OCI-LY3 (cell line): ENCODE measurements at regions not wholly inside any gene's neighbourhood (a gene's known extent, or its start where the extent isn't known, plus 50 kb on each side); places are given as distances from the start of the nearest gene placed in this dataset.

Source experiments
- H2AFZ ChIP-seq: fragments of 200-600, 300-600 bp; shearing (Covaris generic); 2 replicates; pipeline ENCODE4 v1.6.0; 2014; ENCODE audit warnings: antibody characterized with exemption, low read depth, low read length
- H3K27ac ChIP-seq: fragments of 200-600, 300-600 bp; sonication (generic); 2 replicates; pipeline ENCODE4 v1.5.1; 2014; ENCODE audit warnings: mild to moderate bottlenecking, low read length, moderate library complexity, mixed read lengths
- H3K27me3 ChIP-seq: fragments of 200-600, 300-600 bp; sonication (generic); 2 replicates; pipeline ENCODE4 v1.6.1; 2014; ENCODE audit warnings: low read depth, low read length, mixed read lengths
- H3K36me3 ChIP-seq: fragments of 200-600, 300-600 bp; sonication (generic); replicated peaks from 2 replicates; pipeline ENCODE3; 2014; ENCODE audit warnings: low read depth, low read length, mixed read lengths
- H3K4me1 ChIP-seq: fragments of 300-600, 200-600 bp; sonication (generic); 2 replicates; pipeline ENCODE4 v1.6.1; 2014; ENCODE audit warnings: low read length, mixed read lengths
- H3K4me2 ChIP-seq: fragments of 200-600, 300-600 bp; sonication (generic); 2 replicates; pipeline ENCODE4 v1.6.1; 2014; ENCODE audit warnings: low read length, mixed read lengths
- H3K4me3 ChIP-seq: fragments of 300-600, 200-600 bp; sonication (generic); 2 replicates; pipeline ENCODE4 v1.5.1; 2014; ENCODE audit warnings: antibody characterized with exemption, mild to moderate bottlenecking, low read length, moderate library complexity
- H3K79me2 ChIP-seq: fragments of 300-600, 200-600 bp; shearing (Covaris generic); 2 replicates; pipeline ENCODE4 v1.6.1; 2014; ENCODE audit warnings: mild to moderate bottlenecking, low read length, mixed read lengths
- H3K9ac ChIP-seq: fragments of 300-600, 200-600 bp; shearing (Covaris generic); 2 replicates; pipeline ENCODE4 v1.6.0; 2014; ENCODE audit warnings: mild to moderate bottlenecking, low read length, moderate library complexity
- H3K9me3 ChIP-seq: fragments of 200-600, 300-600 bp; shearing (Covaris generic); 2 replicates; pipeline ENCODE4 v1.6.1; 2014; ENCODE audit warnings: low read length, mixed read lengths; ENCODE audit not compliant: insufficient read depth
- H4K20me1 ChIP-seq: fragments of 200-600, 300-600 bp; sonication (generic); 2 replicates; pipeline ENCODE4 v1.6.1; 2016; ENCODE audit warnings: low read length, mixed read lengths; ENCODE audit not compliant: insufficient read depth
- CTCF ChIP-seq: fragments of 200-600, 300-600 bp; sonication (generic); IDR thresholded peaks from 2 replicates; pipeline ENCODE4 v1.5.1; 2014; ENCODE audit warnings: antibody characterized with exemption, low read length, low read depth
- EZH2phosphoT487 ChIP-seq: fragments of 200-600 bp; shearing (Covaris generic); IDR thresholded peaks from 2 replicates; pipeline ENCODE4 v1.6.1; 2018; ENCODE audit warnings: antibody characterized with exemption, mixed run types, low read depth

- Histone ChIP-seq H2AFZ (no peak overlapping the region), H3K9me3 (no peaks in the 10 kb centered on the region), H3K27me3 (no peaks in the 10 kb centered on the region), H3K27ac (no peak overlapping the region), H3K4me1 (peaks cover 28% of the 10 kb centered on the region), H3K9ac (no peak overlapping the region), H3K4me2 (no peak overlapping the region), H3K4me3 (no peak overlapping the region), H3K36me3 (no peaks in the 10 kb centered on the region), H3K79me2 (no peaks in the 10 kb centered on the region), H4K20me1 (no peaks in the 10 kb centered on the region)
- TF ChIP-seq CTCF (no peak), EZH2phosphoT487 (no peak)
These were observed 250.0 kb upstream of the ADGRL2 start for GRCh38 chr1:81550753-81551152.

- TF ChIP-seq EZH2phosphoT487: no peak
- TF ChIP-seq CTCF: peak; percentile 59
- H4K20me1 ChIP-seq: no peaks in the 10 kb centered on the region
- H3K4me3 ChIP-seq: no peak overlapping the region; the same call in 1 of the 2 replicates
- H3K9me3 ChIP-seq: no peaks in the 10 kb centered on the region
- H2AFZ ChIP-seq: no peak overlapping the region
- no peaks in the 10 kb centered on the region for H3K79me2 ChIP-seq
- no peak overlapping the region for H3K27ac ChIP-seq
- H3K27me3 ChIP-seq: no peaks in the 10 kb centered on the region
- no peaks in the 10 kb centered on the region for H3K36me3 ChIP-seq
- H3K4me1 ChIP-seq: peaks cover 28% of the 10 kb centered on the region
- peak overlapping the region; percentile 52 for H3K4me2 ChIP-seq
- H3K9ac ChIP-seq: no peak overlapping the region
These were observed 251.1 kb upstream of the ADGRL2 start for GRCh38 chr1:81549588-81550127.

- no peak overlapping the region for H3K27ac ChIP-seq
- no peaks in the 10 kb centered on the region for H3K79me2 ChIP-seq
- H3K4me3 ChIP-seq: no peak overlapping the region; the same call in 1 of the 2 replicates
- peak overlapping the region; percentile 52 for H3K4me2 ChIP-seq
- no peak overlapping the region for H3K9ac ChIP-seq
- peaks cover 28% of the 10 kb centered on the region for H3K4me1 ChIP-seq
- no peaks in the 10 kb centered on the region for H3K27me3 ChIP-seq
- no peaks in the 10 kb centered on the region for H3K36me3 ChIP-seq
- H3K9me3 ChIP-seq: no peaks in the 10 kb centered on the region
- H4K20me1 ChIP-seq: no peaks in the 10 kb centered on the region
- no peak overlapping the region for H2AFZ ChIP-seq
- TF ChIP-seq CTCF (no peak), EZH2phosphoT487 (no peak)
These were observed 251.7 kb upstream of the ADGRL2 start for GRCh38 chr1:81548918-81549587.

- no peak for TF ChIP-seq CTCF
- TF ChIP-seq EZH2phosphoT487: no peak
- Histone ChIP-seq H3K4me1 (peaks cover 28% of the 10 kb centered on the region), H2AFZ (no peak overlapping the region), H3K27me3 (no peaks in the 10 kb centered on the region), H3K4me3 (peak overlapping the region; percentile 18; the same call in 1 of the 2 replicates), H3K27ac (no peak overlapping the region), H3K9ac (no peak overlapping the region), H3K9me3 (no peaks in the 10 kb centered on the region), H3K79me2 (no peaks in the 10 kb centered on the region), H3K36me3 (no peaks in the 10 kb centered on the region), H3K4me2 (peak overlapping the region; percentile 52), H4K20me1 (no peaks in the 10 kb centered on the region)
These were observed 252.8 kb upstream of the ADGRL2 start for GRCh38 chr1:81547912-81548303.
